ENCODE measurements at regions not wholly inside any gene's neighbourhood (a gene's known extent, or its start where the extent isn't known, plus 50 kb on each side); places are given as distances from the start of the nearest gene placed in this dataset.

- no peak for DNase-seq
Observed at GRCh38 chr5:88394536-88395175, 126.0 kb upstream of the TMEM161B start.

GRCh38 chr5:88393716-88394535 lies 125.3 kb upstream of the TMEM161B start:
- no peak for DNase-seq

- no peak for DNase-seq
Observed at GRCh38 chr5:88393042-88393441, 124.4 kb upstream of the TMEM161B start.

GRCh38 chr5:88391991-88392390 lies 123.3 kb upstream of the TMEM161B start:
- DNase-seq, result no peak

GRCh38 chr5:88391116-88391515 lies 122.5 kb upstream of the TMEM161B start:
- no peak for DNase-seq

- no peak for DNase-seq
Observed at GRCh38 chr5:88390481-88390880, 121.8 kb upstream of the TMEM161B start.

GRCh38 chr5:88390096-88390441 lies 121.4 kb upstream of the TMEM161B start:
- DNase-seq, result no peak

GRCh38 chr5:88389338-88390095 lies 120.9 kb upstream of the TMEM161B start:
- no peak for DNase-seq

GRCh38 chr5:88388476-88389337 lies 120.1 kb upstream of the TMEM161B start:
- no peak for DNase-seq

- DNase-seq, result no peak
Observed at GRCh38 chr5:88384886-88385285, 116.2 kb upstream of the TMEM161B start.

GRCh38 chr5:88380332-88380731 lies 111.7 kb upstream of the TMEM161B start:
- no peak for DNase-seq

- DNase-seq, result peak; percentile 44
Observed at GRCh38 chr5:88377705-88378656, 109.3 kb upstream of the TMEM161B start.

- DNase-seq, result no peak
Observed at GRCh38 chr5:88377240-88377639, 108.6 kb upstream of the TMEM161B start.

GRCh38 chr5:88376728-88377127 lies 108.1 kb upstream of the TMEM161B start:
- no peak for DNase-seq

GRCh38 chr5:88374391-88374790 lies 105.7 kb upstream of the TMEM161B start:
- no peak for DNase-seq

GRCh38 chr5:88370824-88371223 lies 102.2 kb upstream of the TMEM161B start:
- DNase-seq, result no peak

GRCh38 chr5:88368201-88368600 lies 99.6 kb upstream of the TMEM161B start:
- no peak for DNase-seq

GRCh38 chr5:88364991-88365390 lies 96.3 kb upstream of the TMEM161B start:
- DNase-seq, result no peak

- no peak for DNase-seq
Observed at GRCh38 chr5:88355490-88356050, 86.9 kb upstream of the TMEM161B start.

- no peak for DNase-seq
Observed at GRCh38 chr5:88325868-88326267, 57.2 kb upstream of the TMEM161B start.

GRCh38 chr5:88322785-88323184 lies 54.1 kb upstream of the TMEM161B start:
- DNase-seq, result no peak

Data from KG1 (cell line).